GM12875 (cell line): ENCODE measurements at regions not wholly inside any gene's neighbourhood (a gene's known extent, or its start where the extent isn't known, plus 50 kb on each side); places are given as distances from the start of the nearest gene placed in this dataset.

Experiments used
- H3K4me3 ChIP-seq: one replicate; pipeline ENCODE4 v1.5.1; 2011; ENCODE audit warnings: low read depth, low read length, control low read depth
- CTCF ChIP-seq: IDR thresholded peaks from 2 replicates; pipeline ENCODE4 v1.5.1; 2011; ENCODE audit warnings: low read depth, mild to moderate bottlenecking, control low read depth, inconsistent platforms, low read length, moderate library complexity, borderline replicate concordance; ENCODE audit not compliant: insufficient read depth

GRCh38 chr1:209250861-209251636 lies 332.5 kb upstream of the CAMK1G start:
- no peak for TF ChIP-seq CTCF
- no peak overlapping the region for H3K4me3 ChIP-seq

- no peak for TF ChIP-seq CTCF
- H3K4me3 ChIP-seq, result no peak overlapping the region
Observed at GRCh38 chr1:209256766-209257350, 326.7 kb upstream of the CAMK1G start.

GRCh38 chr1:209257454-209257853 lies 326.1 kb upstream of the CAMK1G start:
- no peak overlapping the region for H3K4me3 ChIP-seq
- no peak for TF ChIP-seq CTCF

GRCh38 chr1:209260136-209260535 lies 323.4 kb upstream of the CAMK1G start:
- TF ChIP-seq CTCF, result no peak
- no peak overlapping the region for H3K4me3 ChIP-seq

GRCh38 chr1:209262631-209263030 lies 320.9 kb upstream of the CAMK1G start:
- H3K4me3 ChIP-seq, result no peak overlapping the region

GRCh38 chr1:209265301-209265700 lies 318.2 kb upstream of the CAMK1G start:
- no peak overlapping the region for H3K4me3 ChIP-seq
- no peak for TF ChIP-seq CTCF

More at GRCh38 chr1:209262631-209263030, 320.9 kb upstream of the CAMK1G start:
- TF ChIP-seq CTCF, result no peak
